HPDE6-E6E7 (cell line): ENCODE measurements at regions not wholly inside any gene's neighbourhood (a gene's known extent, or its start where the extent isn't known, plus 50 kb on each side); places are given as distances from the start of the nearest gene placed in this dataset.
"Not testable (repeated sequence)": the region's sequence is repeated elsewhere in the genome, so short reads cannot be mapped to it uniquely, and the experiment has no call there.

Source experiments
- DNase-seq: peaks from one replicate; pipeline ENCODE4 v3.0.0; 2011; ENCODE audit warnings: missing footprints; ENCODE audit errors: extremely low spot score

- no peak for DNase-seq
Observed at GRCh38 chr14:65966188-65966587, 520.0 kb upstream of the CCDC196 start.

- no peak for DNase-seq
Observed at GRCh38 chr14:65972346-65972870, 513.8 kb upstream of the CCDC196 start.

GRCh38 chr14:65972891-65973290 lies 513.3 kb upstream of the CCDC196 start:
- no peak for DNase-seq

- DNase-seq: no peak
Observed at GRCh38 chr14:65975865-65976264, 510.3 kb upstream of the CCDC196 start.

- no peak for DNase-seq
Observed at GRCh38 chr14:65976761-65977404, 509.3 kb upstream of the CCDC196 start.

GRCh38 chr14:65981192-65981843 lies 504.9 kb upstream of the CCDC196 start:
- DNase-seq: no peak

GRCh38 chr14:65986041-65986440 lies 500.1 kb upstream of the CCDC196 start:
- no peak for DNase-seq

GRCh38 chr14:65989981-65990380 lies 496.2 kb upstream of the CCDC196 start:
- DNase-seq: no peak

- DNase-seq: no peak
Observed at GRCh38 chr14:65991104-65991503, 495.1 kb upstream of the CCDC196 start.

GRCh38 chr14:65991935-65992334 lies 494.2 kb upstream of the CCDC196 start:
- not testable (repeated sequence) for DNase-seq

GRCh38 chr14:65993103-65993502 lies 493.1 kb upstream of the CCDC196 start:
- DNase-seq: no peak

- no peak for DNase-seq
Observed at GRCh38 chr14:65993996-65994395, 492.2 kb upstream of the CCDC196 start.

GRCh38 chr14:65997347-65997746 lies 488.8 kb upstream of the CCDC196 start:
- no peak for DNase-seq

GRCh38 chr14:65999865-66000264 lies 486.3 kb upstream of the CCDC196 start:
- no peak for DNase-seq

GRCh38 chr14:66000766-66001165 lies 485.4 kb upstream of the CCDC196 start:
- no peak for DNase-seq

- no peak for DNase-seq
Observed at GRCh38 chr14:66001356-66001755, 484.8 kb upstream of the CCDC196 start.

GRCh38 chr14:66003082-66003730 lies 483.0 kb upstream of the CCDC196 start:
- no peak for DNase-seq

GRCh38 chr14:66005900-66006434 lies 480.2 kb upstream of the CCDC196 start:
- DNase-seq: no peak

- no peak for DNase-seq
Observed at GRCh38 chr14:66008631-66009030, 477.5 kb upstream of the CCDC196 start.

GRCh38 chr14:66009089-66009488 lies 477.1 kb upstream of the CCDC196 start:
- DNase-seq: peak; percentile 8

GRCh38 chr14:66010695-66011094 lies 475.5 kb upstream of the CCDC196 start:
- no peak for DNase-seq

GRCh38 chr14:66011855-66012254 lies 474.3 kb upstream of the CCDC196 start:
- DNase-seq: no peak

GRCh38 chr14:66013607-66014006 lies 472.6 kb upstream of the CCDC196 start:
- DNase-seq: not testable (repeated sequence)
